HG02970 (cell line): ENCODE measurements at regions not wholly inside any gene's neighbourhood (a gene's known extent, or its start where the extent isn't known, plus 50 kb on each side); places are given as distances from the start of the nearest gene placed in this dataset.

Source experiments
- ATAC-seq: cut with Tn5 transposase; IDR thresholded peaks from one replicate; pipeline ENCODE4 v1.9.1; 2021; ENCODE audit warnings: mild to moderate bottlenecking, moderate library complexity, moderate number of reproducible peaks; ENCODE audit not compliant: unreplicated experiment, low FRiP score

DNA sequence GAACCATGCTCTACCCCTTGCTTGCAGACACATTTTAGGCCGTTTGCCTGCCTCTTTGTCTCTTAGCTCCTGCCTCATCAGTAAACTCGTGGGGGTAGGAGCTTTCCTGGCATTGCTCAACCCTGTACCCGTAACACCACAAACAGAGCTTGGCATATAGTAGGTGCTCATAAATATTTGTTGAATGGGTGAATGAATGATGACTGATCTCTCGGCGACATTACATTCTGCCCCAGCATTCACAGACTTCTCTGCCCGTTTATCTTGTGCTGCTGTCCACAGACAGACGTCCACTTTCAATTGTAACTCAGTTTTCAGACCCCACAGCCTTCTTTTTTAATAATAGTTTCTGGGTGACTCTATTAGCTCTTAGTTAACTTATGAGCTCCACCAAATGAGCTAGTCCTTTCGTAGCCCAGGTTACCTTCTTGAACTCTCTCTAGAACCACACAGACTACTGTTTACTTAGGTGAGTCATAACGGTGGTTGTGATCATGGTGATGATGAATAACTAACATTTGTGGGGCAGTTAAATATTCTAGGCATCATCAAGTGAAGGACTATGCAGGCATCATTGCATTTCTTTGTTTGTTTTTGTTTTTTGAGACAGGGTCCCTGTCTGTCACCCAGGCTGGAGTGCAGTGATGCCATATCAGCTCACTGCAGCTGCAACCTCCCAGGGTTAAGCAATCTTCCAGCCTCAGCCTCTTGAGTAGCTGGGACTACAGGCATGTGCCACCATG is 188.4 kb downstream of the ADAMTS15 start:
- ATAC-seq, result peak; percentile 81

DNA sequence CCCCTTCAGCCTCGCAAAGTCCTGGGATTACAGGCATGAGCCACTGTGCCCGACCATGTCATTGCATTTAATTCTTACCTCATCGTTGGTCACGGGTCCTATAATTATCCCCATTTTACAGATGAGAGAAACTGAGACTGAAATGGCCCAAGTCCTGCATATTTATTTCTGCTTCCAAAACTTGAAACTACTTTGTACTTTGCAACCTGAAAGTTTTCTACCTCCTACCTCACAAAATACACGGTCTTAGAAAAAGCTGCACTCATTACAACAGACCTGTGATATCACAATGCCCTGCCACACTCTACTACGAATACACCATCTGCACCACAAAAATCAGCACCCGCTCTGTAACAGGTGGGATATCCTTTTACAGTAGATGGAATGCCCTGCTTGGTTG is 189.1 kb downstream of the ADAMTS15 start:
- ATAC-seq, result no peak

DNA sequence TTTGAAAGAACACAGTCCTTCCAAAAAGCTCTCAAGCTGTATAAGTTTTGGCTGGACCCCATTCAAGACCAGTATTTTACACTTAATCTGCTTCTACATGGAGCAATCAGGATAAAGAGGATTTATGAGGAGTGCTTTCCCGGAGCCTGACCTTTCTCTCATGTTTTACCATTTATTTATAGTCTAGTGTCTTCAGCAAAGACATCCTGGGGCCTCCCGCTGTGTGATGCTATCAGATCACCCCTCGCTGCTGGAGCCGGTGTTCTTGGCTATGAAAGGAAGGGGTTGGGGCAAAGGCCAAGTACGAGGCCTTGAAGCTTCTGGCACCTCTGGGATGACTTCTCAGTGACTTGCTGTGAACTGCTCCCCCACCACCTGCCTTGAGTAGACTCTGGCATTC is 189.6 kb downstream of the ADAMTS15 start:
- ATAC-seq, result no peak

DNA sequence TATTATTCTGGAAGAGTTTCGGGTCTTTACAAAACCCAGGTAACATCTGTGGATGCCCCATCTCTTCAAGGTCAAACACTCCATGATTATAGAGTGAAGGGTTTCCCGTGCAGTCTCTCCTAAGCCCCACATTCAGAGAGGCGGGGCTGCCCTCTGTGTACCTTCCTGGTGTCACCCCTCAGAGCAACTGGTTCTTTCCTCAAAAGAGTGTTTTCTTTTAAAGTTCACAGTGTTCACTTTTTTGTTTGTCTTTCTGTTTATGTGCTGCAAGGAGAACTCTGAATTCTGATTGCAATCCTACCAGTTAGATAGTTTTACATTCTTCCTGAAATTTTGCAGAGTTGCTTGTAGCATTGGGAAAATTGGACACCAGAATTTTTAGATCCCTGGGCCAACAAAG is 190.2 kb downstream of the ADAMTS15 start:
- no peak for ATAC-seq

DNA sequence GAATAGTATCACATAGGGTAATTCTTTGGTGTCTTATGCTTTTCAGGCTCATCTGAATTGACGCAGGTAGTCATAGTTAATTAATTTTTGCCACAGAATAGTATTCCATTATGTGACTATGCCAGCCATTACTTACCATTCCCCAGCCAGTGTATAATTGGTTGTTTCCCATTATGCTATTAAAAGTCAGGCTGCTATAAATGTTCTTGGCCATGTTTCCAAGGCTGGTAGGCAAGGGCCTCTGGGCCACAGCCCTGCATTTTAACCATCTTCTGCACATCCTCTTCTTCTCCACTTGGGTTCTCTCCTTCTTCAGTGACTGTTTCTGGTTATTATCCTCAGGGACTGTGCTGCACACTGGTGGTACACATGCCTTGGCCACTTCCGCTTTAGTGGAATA is 190.9 kb downstream of the ADAMTS15 start:
- no peak for ATAC-seq

DNA sequence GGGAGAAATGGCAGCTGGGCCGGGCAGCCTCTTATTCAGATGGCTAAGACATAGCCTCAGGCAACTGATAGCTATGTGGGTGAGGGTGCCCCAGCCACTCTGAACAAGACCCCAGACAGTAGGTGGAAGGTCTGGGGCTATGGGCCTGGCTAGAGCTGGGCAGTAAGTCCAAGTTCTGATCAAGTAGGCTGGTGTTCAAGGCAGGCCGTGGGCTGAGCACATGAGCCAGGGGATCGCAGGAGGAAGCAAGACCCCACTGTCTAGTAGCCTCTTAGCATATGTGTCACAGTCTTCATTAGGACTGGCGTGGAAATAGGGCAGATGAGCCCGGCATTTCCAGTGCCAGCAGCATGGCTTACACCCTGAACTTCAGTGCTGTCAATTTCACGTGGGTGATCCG is 192.1 kb downstream of the ADAMTS15 start:
- no peak for ATAC-seq

DNA sequence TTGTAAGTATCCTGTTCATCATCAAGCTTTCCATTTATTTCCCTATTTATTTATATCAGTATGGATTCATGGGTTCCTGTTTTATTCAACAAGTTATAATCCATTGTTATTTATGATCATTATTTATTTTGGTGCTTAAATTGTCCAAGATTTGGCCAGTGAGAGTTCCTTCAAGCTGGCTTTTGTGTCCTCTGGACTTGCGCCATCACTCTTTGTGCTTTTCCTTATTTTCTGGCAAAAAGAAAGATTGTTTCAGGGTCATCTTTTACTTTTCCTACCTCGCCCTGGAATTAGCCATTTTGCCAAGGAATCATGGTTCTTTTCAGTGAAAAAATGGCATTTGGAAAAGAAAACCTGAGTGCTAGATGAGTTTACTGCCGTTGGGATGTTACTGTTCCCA is 193.4 kb downstream of the ADAMTS15 start:
- ATAC-seq, result no peak

DNA sequence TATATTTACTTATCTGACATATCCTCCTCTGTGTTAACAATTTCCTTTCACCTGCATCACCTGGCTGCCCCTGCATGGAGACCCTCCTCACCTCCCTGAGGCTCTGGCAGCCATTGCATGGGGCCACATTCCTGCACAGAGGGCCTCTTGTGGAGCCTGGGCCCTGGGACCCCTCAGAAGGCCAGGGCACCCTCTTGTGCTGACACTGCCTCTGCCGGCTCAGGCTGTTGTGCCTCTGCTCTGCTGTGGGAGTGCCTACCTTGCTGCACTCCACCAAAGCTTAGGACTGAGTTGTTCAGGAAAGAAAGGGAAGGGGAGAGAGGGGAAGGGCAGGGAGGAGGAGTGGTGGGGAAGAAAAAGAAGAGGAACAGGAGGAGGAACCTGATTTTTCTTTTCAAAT is 194.5 kb downstream of the ADAMTS15 start:
- no peak for ATAC-seq

DNA sequence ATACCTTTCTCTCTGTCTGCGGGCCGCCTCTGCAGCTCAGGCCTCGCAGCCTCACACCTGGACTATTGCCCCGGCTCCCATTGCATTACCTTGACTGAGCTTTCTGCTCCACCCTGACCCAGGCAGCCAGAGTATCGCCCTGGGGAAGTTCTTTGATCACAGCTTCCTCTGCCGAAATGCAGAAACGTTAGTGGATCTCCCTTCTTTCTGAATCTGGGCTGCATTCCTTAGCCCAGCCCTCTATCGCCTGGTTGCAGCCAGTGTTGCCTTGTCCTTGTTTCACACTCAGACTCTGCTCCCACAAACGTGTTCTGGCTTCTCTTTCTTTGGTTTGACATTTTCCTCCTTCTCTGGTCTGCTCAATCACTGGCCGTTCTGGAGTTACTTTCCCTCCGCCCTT is 195.7 kb downstream of the ADAMTS15 start:
- no peak for ATAC-seq

DNA sequence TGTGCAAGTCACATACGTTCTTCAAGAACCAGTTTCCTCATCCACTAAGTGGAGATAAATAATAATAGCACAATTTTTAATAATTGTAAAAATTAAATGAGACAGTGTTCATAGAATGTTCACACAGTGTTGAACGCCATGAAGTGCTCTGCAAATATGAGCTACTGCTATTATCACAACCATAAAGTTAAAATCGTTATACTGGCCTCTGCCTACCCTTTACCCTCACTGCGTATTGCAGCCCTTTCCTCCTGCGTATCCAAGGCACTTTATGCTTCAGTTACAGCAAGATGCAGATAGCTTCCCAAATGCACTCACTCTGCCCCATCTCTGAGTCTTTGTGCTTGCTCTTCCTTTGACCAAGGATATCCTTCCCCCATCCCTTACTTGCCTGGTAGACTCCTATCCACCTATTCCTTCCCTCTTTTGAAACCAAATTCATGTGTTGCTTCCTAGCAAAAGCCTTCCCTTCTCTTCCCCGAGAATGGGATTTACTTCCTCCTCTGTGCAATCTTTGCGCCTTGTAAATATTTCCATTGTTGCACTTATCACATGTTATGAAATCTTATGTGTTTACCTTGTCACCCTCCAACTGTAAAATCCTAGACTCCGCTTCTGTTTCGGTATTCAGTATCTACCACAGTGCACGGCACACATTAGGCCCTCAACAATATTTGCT is 196.9 kb downstream of the ADAMTS15 start:
- no peak for ATAC-seq

DNA sequence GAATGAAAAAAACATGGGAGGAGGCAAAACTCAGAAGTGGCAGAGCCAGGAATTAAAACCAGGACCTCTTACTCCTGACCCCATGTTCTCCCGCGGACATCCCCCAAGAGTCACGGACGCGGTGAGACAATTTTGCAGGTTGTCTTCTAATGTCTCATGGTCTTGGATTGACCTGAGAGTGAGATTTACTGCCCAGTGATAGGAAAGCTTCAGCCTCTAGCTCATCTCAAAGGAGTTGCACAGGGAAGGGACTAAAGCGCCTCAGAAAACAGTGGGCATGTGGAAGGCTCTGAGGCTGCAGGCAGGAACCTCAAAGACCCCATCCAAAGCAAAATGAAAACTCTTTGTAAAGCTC is 197.4 kb downstream of the ADAMTS15 start:
- no peak for ATAC-seq

DNA sequence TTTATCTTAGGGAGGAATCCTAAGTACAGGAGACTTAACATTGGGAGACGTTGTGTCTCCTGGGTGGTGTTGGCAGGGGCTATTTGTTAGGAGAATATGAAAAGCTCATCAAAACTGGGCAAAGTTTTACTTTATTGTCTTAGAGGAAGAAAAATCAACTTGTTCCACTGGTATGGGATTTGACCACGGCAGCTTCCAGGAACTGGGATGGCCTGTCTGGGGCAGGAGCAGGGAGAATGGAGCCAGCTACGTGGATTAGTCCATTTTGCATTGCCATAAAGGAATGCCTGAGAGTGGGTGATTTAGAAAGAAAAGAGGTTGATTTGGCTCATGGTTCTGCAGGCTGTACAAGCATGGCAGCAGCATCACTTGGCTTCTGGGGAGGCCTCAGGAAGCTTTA is 198.4 kb downstream of the ADAMTS15 start:
- no peak for ATAC-seq

DNA sequence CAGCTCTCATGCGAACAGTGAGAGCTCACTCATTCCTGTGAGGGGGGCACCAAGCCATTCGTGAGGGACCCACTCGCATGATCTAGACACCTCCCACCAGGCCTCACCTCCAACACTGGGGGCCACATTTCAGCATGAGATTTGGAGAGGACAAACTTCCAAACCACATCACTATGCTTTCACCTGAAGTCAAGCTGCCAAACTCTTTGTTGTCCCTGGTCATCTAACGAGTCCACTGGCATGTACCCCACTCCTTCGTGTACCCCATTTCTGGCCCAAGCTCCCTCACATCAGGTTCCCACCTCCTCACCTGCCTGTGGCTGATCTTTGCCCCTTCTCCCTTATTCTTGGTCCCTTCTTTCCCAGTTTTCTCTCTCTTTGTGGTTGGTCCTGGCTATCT is 198.9 kb downstream of the ADAMTS15 start:
- no peak for ATAC-seq

DNA sequence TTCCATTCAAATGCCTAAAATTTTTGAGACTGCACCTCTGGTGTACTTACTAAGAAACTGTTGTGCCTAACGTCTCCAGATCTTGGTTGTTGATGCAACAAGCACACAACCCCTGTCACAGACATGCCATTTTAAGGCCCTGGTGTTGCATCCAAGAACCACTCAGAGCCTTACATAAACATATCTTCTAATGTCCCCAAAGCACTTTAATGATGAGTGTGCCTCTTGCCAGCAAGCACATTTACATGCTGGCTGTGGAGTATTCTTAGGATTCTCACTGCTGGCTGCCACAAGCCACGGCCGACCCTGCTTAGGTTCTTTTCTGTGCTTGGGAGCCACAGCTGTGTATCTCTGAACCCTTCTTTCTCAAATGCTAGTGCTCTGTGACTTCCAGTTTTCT is 201.4 kb downstream of the ADAMTS15 start:
- no peak for ATAC-seq

DNA sequence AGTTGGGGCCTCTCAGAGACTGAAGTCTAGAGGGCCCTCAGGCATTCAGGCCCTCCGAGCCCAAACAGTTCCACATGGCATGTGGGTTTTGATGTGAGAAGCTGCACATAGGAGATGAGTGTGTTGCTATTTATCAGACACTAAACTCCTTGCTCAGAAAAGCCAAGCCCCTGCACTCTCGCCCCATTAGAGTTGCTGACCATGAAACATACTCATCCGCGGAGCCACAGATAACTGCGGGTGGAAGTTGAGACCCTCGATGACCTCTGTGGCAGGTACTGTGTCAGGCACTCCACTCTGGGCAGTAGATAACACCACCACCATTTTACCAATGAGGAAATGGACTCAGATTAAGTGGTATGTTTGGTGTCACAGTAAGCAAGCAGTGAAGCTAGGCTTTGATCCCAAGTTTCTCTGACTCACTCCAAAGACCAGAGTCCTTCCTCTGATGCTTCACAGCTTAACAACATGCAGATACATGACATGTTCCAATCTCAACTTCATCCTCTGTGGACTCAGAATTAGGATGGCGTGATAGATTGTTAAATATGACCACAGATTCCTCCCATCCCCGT is 202.1 kb downstream of the ADAMTS15 start:
- ATAC-seq, result no peak

DNA sequence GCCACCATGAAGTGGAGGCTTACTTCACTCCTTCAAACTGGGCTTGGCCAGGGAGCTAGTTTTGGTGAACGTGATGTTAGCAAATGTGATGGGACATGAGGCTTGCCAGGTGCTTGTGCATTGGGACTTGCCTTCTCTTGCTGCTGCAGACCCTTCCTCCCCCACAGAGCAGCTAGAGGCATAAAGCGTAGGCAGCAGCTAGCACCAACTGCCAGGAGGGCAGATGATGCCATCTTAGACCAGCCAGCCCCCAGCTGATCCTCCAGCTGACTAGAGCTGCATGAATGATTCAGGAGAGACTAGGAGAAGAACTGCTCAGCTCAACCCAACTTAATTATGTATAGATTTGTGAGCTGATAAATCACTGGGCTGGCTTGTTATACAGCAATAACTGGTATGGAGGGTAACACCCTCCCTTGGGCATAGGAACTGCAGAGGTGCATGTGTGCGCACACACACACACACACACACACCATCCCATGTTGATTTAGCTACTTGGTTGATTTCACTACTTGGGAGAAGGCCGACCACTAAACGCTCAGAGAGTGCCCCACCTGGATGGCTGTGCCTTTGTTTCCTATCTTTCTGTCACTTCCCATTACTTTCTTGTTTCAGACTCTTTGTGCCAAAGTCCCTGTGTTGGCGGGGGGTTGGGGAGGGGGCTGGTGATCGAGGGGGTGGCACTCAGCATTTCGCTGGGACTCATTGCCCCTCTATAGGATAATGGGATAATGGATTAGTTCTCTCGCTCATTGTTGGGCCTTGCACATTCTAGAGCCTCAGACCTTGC is 202.8 kb downstream of the ADAMTS15 start:
- no peak for ATAC-seq

DNA sequence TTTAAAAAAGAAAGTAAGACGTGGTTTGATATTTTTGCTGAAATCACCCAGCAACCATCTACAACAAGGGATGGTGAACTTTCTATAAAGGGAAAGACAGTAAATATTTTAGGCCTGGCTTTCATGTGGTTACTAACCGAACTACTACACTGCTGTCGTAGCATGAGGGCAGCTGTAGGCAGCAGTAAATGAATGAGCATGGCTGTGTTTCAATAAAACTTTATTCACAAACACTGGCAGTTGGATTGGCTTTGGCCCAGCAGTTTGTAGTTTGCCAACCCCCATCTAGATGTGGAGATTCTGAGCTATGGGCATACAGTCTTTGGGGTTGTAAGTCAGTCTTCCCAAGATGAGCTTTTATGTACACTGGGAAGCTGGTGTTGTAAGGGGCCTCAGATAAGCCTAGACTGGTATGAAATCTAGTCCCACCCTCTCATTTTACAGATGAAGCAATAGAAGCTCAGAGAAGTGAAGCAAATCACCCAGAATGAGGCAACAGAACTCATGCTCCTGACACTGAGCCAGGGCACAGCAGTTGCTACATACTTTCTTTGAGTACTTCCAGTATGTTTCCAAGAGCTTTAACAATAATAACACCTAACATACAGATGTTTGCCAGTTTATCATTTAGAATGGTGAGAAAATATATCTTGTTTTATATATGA is 204.4 kb downstream of the ADAMTS15 start:
- no peak for ATAC-seq

DNA sequence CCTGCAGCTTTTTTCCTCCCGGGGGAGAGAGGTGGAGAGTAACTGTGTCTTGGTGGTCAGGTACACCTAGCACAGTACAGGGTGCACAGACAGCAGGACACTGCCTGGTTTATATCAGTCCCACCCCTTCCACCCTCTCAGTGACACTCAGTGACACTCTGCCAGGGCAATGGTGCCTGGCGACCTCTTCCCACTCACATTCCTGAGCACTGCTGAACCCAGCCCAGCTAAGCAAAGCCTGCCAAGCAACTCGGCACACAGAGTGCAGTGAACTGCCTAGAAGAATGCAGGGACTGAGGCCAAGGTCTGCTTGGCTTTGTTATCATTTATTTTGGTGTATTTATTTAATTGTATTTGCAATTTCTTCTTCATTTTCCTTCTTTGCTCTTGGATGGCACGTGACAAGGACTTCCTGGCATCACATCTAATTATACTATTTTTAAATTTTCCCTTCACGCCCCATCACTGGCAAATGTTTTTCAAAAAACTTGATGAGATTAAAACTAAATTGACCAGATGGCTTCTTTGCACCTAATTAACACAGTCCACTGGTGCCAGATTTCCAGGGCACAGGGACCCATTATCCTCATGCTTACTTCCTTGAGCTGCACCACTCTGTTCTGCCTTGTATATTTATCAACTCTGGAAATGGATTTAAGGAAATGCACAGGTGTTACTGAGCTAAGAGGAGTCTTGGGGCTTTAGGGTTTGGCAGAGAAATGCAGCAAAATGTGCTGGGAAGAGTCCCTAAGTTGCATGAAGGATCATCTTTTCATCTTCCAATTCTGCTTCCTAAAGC is 205.6 kb downstream of the ADAMTS15 start:
- ATAC-seq, result no peak

DNA sequence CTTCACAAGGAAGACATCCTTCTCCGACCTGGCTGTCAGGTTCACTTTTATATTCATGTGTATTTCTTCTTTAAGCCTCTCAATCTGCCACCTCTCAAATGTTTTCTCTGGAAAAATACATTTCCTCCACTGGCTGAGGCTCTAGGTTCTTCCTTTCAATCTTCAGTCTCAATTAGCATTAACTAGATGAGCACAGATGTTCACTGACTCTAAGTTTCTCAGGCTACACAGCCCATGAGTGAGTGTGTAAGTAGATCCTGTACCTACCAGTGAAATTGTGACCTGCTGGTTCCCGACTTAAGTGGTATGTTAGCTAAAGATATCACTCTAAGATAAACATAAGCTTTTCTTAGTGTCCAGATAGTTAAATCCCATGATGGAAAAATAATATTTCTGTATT is 206.9 kb downstream of the ADAMTS15 start:
- ATAC-seq, result no peak

DNA sequence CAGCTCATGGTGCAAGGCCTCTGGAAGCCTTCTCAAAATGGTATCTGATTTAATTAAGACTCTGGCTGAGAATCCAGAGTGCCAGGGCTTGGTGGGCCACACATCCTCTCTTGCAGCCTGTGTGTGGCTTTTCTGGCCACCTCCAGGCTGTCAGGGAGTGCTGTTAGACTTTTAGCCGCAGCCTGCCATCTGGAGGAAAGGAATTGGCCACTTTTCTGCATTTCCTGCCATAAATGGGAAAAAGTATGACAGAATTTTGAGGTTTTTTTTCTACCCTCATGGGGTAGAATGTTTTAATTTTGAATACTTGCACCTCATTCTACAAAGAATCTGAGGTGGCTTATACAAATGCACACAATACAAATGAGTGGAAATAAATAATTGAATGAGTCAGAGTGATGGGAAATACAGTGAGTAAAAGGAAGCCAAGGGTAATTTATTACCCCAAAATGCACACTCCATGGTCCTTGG is 218.4 kb downstream of the ADAMTS15 start:
- no peak for ATAC-seq
